ENCODE measurements at regions not wholly inside any gene's neighbourhood (a gene's known extent, or its start where the extent isn't known, plus 50 kb on each side); places are given as distances from the start of the nearest gene placed in this dataset.

- DNase-seq (ENCODE audit: low read depth in 2 of 2) = no peak
Observed at GRCh38 chr3:67286586-67286985, 288.5 kb downstream of the KBTBD8 start.

GRCh38 chr3:67288466-67289106 lies 290.5 kb downstream of the KBTBD8 start:
- no peak for DNase-seq (ENCODE audit: low read depth in 2 of 2)

DNA sequence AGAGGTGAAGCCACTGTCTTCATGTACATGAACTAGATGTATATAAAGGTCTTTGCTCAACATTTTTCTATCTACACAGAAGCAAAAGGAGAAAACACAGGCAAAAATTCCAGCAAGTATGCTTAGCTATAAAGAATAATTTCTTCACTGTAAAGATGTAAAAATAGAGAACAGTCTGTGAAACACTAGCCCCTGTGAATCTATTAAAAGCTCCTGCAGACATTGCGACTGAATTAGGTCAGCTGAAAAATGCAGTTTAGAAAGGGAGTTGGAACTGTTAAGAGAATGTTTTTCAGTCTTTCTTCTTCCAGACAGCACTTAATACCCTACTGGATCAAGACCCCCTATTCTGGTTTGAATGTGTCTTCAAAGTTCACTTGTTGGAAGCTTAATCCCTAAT lies 291.5 kb downstream of the KBTBD8 start:
- no peak for DNase-seq (ENCODE audit: low read depth in 2 of 2)

GRCh38 chr3:67290438-67290837 lies 292.3 kb downstream of the KBTBD8 start:
- DNase-seq (ENCODE audit: low read depth in 2 of 2) = no peak

- no peak for DNase-seq (ENCODE audit: low read depth in 2 of 2)
Observed at GRCh38 chr3:67291287-67292252, 293.5 kb downstream of the KBTBD8 start.

GRCh38 chr3:67292356-67293121 lies 294.4 kb downstream of the KBTBD8 start:
- DNase-seq (ENCODE audit: low read depth in 2 of 2) = peak in 1 of 2 donors; percentile 2

DNA sequence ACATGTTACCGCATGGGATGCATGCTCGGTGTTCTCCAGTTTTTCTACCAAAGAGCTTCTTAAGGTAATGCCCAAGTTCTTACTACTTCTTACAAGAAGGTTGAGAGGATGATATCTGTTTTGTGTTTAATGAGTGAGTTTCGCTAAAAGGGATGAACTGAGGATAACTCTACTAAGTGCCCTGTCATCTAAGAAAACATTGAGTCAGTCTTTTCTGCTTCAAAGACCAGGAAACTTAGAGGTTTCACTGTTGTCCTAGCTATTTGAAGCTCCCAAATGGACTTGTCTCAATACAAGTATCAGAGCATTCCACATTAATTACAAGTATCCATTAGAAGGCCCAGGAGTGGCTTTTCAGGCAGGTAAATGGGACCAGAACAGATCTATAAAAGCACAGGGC lies 296.2 kb downstream of the KBTBD8 start:
- DNase-seq (ENCODE audit: low read depth in 2 of 2) = no peak

- no peak for DNase-seq (ENCODE audit: low read depth in 2 of 2)
Observed at GRCh38 chr3:67296039-67296892, 298.2 kb downstream of the KBTBD8 start.

DNA sequence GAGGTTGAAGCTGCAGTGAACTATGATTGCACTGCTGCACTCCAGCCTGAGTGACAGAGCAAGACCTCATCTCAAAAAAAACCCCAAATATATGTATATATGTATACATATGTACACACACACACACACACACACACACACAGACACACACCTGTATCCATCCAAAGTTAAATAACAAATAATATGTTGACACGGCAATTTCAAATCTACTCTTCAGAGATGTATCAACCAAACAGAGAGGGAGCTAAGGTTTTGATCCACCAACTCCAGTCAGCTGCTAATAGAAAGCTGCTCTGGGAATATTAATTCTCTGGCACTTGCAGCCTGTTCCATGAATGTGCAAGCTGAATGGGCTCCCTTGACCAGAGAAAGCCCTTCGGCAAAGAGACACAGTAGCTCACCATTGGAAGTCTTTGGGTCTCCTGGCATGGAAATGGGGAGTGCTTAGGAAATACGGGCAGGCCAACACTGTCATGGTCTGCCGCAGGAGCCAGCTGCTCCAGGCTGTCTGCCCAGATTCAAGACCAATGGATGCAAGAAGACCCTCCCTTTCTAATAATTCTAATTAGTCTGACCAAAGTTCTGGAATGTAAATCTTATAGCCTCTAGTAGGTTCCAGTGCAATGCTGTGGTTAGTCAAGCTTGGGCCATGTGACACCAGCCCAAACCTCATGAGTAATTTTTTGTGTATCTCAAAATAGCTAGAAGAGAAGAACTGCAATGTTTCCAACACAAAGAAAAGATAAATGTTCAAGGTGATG lies 299.8 kb downstream of the KBTBD8 start:
- DNase-seq (ENCODE audit: low read depth in 2 of 2) = no peak

- no peak for DNase-seq (ENCODE audit: low read depth in 2 of 2)
Observed at GRCh38 chr3:67301556-67301955, 303.4 kb downstream of the KBTBD8 start.

DNA sequence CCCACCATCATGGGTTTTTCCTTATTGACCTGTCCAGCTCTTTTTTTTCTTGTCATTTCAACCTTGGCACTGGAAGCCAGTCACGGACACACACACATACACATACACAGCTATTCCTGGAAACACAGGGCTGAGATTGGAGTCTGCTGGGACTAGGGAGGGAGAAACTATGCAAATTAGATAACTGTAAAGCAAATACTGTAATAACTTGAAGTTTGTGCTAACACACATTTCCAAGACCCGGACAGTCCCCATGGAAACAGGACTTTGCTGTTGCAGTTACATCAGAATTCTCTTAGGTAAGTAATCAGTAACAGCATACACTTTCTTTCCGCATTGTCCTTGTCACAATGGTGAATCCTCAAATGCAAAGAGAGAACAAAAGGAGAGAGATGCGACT lies 304.4 kb downstream of the KBTBD8 start:
- no peak for DNase-seq (ENCODE audit: low read depth in 2 of 2)

GRCh38 chr3:67305160-67305559 lies 307.1 kb downstream of the KBTBD8 start:
- DNase-seq (ENCODE audit: low read depth in 2 of 2) = no peak

DNA sequence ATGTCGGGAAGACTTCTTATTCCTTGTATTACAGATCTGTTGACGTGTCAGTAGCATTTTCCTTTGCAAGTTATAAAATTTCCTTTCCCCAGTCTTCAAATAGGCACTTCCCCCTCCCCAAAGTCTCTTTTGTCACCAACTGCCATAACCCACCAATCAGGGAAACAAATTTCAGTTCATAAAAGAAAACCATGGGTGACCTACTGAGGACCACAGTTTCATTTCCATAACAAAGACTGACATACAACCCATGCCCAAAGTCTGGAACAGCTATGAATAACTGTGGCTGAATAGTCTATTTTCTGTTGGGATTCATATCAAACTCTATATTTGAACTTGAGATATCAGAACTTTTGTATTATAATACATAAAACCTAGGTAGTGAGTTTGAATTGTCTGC lies 307.8 kb downstream of the KBTBD8 start:
- no peak for DNase-seq (ENCODE audit: low read depth in 2 of 2)

DNA sequence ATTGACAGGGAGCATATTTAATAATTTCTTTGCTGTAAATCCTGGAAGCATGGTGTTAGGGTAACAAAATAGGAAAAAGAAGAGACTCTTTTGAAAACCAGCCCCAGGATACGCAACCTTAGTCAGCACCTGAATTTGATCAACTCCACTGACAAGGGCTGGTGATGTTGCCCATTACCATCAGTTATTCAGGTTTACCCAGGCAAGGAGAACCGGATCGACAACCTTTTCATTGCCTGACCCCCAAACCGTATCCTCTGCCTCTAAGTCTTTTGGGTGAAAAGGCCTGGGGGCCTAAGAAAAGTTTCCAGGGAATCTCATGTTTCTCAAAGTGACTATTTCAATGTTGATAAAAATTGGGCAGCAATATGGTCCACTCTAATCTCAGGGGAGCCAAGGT lies 313.3 kb downstream of the KBTBD8 start:
- no peak for DNase-seq (ENCODE audit: low read depth in 2 of 2)

- DNase-seq (ENCODE audit: low read depth in 2 of 2) = no peak
Observed at GRCh38 chr3:67312155-67312554, 314.0 kb downstream of the KBTBD8 start.

DNA sequence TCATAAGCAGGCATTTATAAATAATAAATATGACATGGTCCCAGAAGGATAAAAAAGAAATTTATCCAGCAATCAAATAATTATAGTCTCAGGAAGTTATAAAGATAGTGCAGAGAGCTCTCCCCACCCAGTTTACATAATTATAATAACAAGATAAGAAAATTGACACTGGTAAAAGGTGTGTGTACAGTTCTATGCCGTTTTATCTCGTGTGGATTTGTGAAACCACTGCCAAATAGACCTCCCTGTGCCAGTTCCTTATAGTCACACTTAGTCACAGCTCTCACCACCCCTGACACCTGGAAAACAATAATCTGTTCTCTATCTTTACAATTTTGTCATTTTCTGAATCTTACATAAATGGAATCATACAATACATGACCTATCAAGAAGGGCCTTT lies 320.1 kb downstream of the KBTBD8 start:
- no peak for DNase-seq (ENCODE audit: low read depth in 2 of 2)

DNA sequence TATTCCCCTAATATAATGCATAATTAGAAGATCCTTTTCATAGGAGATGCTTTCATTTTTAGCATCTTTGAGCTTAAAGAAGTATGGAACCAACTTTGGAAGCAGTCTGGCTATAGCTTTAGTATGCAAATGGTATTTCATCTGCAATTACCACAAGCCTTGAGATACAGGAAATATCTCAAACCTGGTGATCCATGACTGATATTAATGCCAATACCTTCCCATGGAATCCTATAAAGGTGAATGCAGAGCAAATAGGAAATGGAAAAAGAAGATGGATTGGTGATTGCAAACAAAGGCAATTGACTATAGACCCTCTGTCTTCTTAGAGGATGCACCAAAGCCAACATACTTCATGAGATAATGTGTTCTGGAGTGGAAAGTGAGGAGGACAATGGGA lies 326.4 kb downstream of the KBTBD8 start:
- DNase-seq (ENCODE audit: low read depth in 2 of 2) = no peak

All from dermis microvascular lymphatic vessel endothelial cell (primary cell).